BJ (cell line): ENCODE measurements at regions not wholly inside any gene's neighbourhood (a gene's known extent, or its start where the extent isn't known, plus 50 kb on each side); places are given as distances from the start of the nearest gene placed in this dataset.
"Not testable (repeated sequence)": the region's sequence is repeated elsewhere in the genome, so short reads cannot be mapped to it uniquely, and the experiment has no call there.

Experiments
- CTCF ChIA-PET: fragments of 350-600 bp; formaldehyde crosslinking; extraction: SDS; loops from one replicate; lab custom pipeline; 2021; ENCODE audit warnings: antibody characterized with exemption, inconsistent platforms; lab: Yijun Ruan, JAX
- POLR2A ChIA-PET: fragments of 300-600 bp; sonication (Branson Sonifier 250); formaldehyde crosslinking; extraction: SDS; loops from one replicate; lab custom pipeline; 2021; ENCODE audit warnings: antibody characterized with exemption; lab: Charles Lee
- DNase-seq: peaks from one replicate; pipeline ENCODE4 v3.0.0-alpha.2; 2011; ENCODE audit warnings: low read depth
- H3K27me3 ChIP-seq: 2 replicates; pipeline ENCODE4 v1.6.0; 2011; ENCODE audit warnings: low read length; ENCODE audit not compliant: control insufficient read depth, insufficient read depth
- H3K36me3 ChIP-seq: 2 replicates; pipeline ENCODE4 v1.5.1; 2011; ENCODE audit warnings: low read length; ENCODE audit not compliant: control insufficient read depth, insufficient read depth
- H3K4me3 ChIP-seq: 2 replicates; pipeline ENCODE4 v1.5.1; 2011; ENCODE audit warnings: low read depth, mild to moderate bottlenecking, control low read depth, low read length
- TF ChIP-seq, protein P1 (sequence below): IDR thresholded peaks from 2 replicates; pipeline ENCODE4 v1.5.1; 2011; ENCODE audit warnings: low read depth, mild to moderate bottlenecking, control low read depth, inconsistent platforms, low read length, moderate library complexity; ENCODE audit not compliant: insufficient read depth

DNA sequence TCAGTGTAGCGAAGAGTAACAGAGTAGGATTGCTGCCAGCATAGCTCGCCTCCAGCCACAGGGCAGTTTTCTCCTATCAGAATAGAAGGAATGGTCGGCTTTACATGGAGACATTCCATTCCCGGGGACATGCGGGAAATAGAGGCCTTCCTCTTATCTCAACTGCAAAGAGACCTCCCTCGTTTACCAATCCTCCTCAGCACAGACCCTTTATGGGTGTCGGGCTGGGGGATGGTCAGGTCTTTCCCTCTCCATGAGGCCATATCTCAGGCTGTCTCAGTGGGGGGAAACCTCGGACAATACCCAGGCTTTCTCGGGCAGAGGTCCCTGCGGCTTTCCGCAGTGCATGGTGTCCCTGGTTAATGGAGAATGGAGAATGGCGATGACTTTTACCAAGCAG lies 285.0 kb downstream of the ASMT start:
- POLR2A ChIA-PET: no interaction called here
- Histone ChIP-seq H3K36me3 (no peaks in the 10 kb centered on the region), H3K4me3 (no peak overlapping the region), H3K27me3 (no peaks in the 10 kb centered on the region)
- CTCF ChIA-PET: no interaction called here
- DNase-seq: no peak
- TF ChIP-seq, protein P1, sequence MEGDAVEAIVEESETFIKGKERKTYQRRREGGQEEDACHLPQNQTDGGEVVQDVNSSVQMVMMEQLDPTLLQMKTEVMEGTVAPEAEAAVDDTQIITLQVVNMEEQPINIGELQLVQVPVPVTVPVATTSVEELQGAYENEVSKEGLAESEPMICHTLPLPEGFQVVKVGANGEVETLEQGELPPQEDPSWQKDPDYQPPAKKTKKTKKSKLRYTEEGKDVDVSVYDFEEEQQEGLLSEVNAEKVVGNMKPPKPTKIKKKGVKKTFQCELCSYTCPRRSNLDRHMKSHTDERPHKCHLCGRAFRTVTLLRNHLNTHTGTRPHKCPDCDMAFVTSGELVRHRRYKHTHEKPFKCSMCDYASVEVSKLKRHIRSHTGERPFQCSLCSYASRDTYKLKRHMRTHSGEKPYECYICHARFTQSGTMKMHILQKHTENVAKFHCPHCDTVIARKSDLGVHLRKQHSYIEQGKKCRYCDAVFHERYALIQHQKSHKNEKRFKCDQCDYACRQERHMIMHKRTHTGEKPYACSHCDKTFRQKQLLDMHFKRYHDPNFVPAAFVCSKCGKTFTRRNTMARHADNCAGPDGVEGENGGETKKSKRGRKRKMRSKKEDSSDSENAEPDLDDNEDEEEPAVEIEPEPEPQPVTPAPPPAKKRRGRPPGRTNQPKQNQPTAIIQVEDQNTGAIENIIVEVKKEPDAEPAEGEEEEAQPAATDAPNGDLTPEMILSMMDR: no peak

GRCh38 chrX:1902901-1903235 lies 288.0 kb downstream of the ASMT start:
- CTCF ChIA-PET: no interaction called here
- no peak overlapping the region for H3K4me3 ChIP-seq
- no peaks in the 10 kb centered on the region for H3K36me3 ChIP-seq
- POLR2A ChIA-PET: no interaction called here
- H3K27me3 ChIP-seq: no peaks in the 10 kb centered on the region
- DNase-seq: no peak
- TF ChIP-seq, protein P1: no peak

GRCh38 chrX:1903236-1903935 lies 288.5 kb downstream of the ASMT start:
- ChIA-PET POLR2A (no interaction called here), CTCF (no interaction called here)
- DNase-seq: peak; percentile 35
- Histone ChIP-seq H3K36me3 (no peaks in the 10 kb centered on the region), H3K27me3 (no peaks in the 10 kb centered on the region), H3K4me3 (no peak overlapping the region)
- TF ChIP-seq, protein P1: no peak

GRCh38 chrX:1904663-1905218 lies 289.9 kb downstream of the ASMT start:
- DNase-seq: no peak
- no peak overlapping the region for H3K4me3 ChIP-seq
- no peaks in the 10 kb centered on the region for H3K36me3 ChIP-seq
- ChIA-PET CTCF (no interaction called here), POLR2A (no interaction called here)
- TF ChIP-seq, protein P1: no peak
- H3K27me3 ChIP-seq: no peaks in the 10 kb centered on the region

DNA sequence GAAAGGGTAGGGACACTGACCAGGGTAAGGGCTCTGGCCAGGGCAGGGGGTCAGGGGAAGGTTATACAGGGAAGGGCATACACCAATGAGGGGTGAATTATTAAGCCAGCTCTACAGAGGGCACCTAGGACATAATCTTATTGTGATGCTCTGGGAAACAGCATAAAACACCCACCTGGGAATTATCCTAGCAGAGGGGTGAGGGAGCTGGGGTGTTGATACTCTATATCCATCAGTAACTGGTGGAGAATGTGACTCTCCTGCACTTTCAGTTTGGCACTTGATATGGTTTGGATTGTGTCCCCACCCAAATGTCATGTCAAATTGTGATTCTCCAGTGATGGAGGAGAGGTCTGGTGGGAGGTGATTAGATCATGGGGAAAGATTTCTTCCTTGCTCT lies 291.2 kb downstream of the ASMT start:
- CTCF ChIA-PET: no interaction called here
- TF ChIP-seq, protein P1: no peak
- no peak overlapping the region for H3K4me3 ChIP-seq
- H3K27me3 ChIP-seq: no peaks in the 10 kb centered on the region
- DNase-seq: no peak
- POLR2A ChIA-PET: no interaction called here
- H3K36me3 ChIP-seq: no peaks in the 10 kb centered on the region

DNA sequence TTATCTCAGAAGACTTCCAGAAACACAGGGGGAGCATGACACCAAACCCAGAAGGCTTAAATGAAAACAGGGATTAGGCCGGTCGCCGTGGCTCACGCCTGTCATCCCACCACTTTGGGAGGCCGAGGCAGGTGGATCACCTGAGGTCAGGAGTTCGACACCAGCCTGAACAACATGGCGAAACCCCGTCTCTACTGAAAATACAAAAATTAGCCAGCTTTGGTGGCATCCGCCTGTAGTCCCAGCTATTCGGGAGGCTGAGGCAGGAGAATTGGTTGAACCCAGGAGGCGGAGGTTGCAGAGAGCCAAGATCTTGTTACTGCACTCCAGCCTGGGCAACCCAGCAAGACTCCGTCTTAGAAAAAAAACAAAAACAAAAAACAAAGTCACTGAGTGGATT lies 294.1 kb downstream of the ASMT start:
- H3K27me3 ChIP-seq, CTCF ChIA-PET, DNase-seq, H3K4me3 ChIP-seq, POLR2A ChIA-PET, H3K36me3 ChIP-seq: not testable (repeated sequence)
